GM12878 (cell line): ENCODE measurements at regions not wholly inside any gene's neighbourhood (a gene's known extent, or its start where the extent isn't known, plus 50 kb on each side); places are given as distances from the start of the nearest gene placed in this dataset.

ENCODE experiments used
- ATAC-seq: fragments of 200-7000 bp; cut with Tn5 transposase; 3 replicates; pipeline ENCODE4 v1.9.1; 2020; ENCODE audit warnings: mild to moderate bottlenecking, moderate library complexity
- BruUV-seq: library from RNA; stranded (reverse); fragments of 400-500 nt; replicated peaks from 2 replicates; lab custom pipeline; 2021; lab: Mats Ljungman, UMichigan
- CTCF ChIA-PET: fragments of 300-600 bp; sonication (Branson Sonifier 250); formaldehyde crosslinking; extraction: SDS; loops from one replicate; lab custom pipeline; 2021; ENCODE audit warnings: inconsistent platforms; lab: Yijun Ruan, JAX
- POLR2A ChIA-PET: fragments of 350-600 bp; formaldehyde crosslinking; extraction: SDS; loops from one replicate; lab custom pipeline; 2021; ENCODE audit warnings: inconsistent platforms; lab: Charles Lee
- RAD21 ChIA-PET: fragments of 300-600 bp; sonication (Branson Sonifier 250); formaldehyde crosslinking; loops from one replicate; lab custom pipeline; 2023; ENCODE audit warnings: antibody characterized with exemption; ENCODE audit not compliant: unreplicated experiment; lab: Charles Lee
- SMC1A ChIA-PET: fragments of 300-600 bp; sonication (Branson Sonifier 250); formaldehyde crosslinking; loops from one replicate; lab custom pipeline; 2023; ENCODE audit not compliant: unreplicated experiment, uncharacterized antibody; lab: Charles Lee
- DNase-seq: peaks from one replicate; pipeline ENCODE4 v3.0.0-alpha.2; 2011; ENCODE audit warnings: low read depth, low spot score
- FAIRE-seq: peaks from 3 replicates; lab custom pipeline; 2011; peaks lifted over from hg19 to GRCh38; lab: Jason Lieb, UNC
- H2AFZ ChIP-seq: 2 replicates; pipeline ENCODE4 v1.6.0; 2011; ENCODE audit warnings: low read depth, low read length, control low read depth; ENCODE audit not compliant: control insufficient read depth
- H3K27ac ChIP-seq: 2 replicates; pipeline ENCODE4 v1.5.1; 2011; ENCODE audit warnings: control low read depth; ENCODE audit not compliant: control insufficient read depth, insufficient read depth
- H3K27me3 ChIP-seq, 2 experiments: replicated peaks in 1 of 2; 2 replicates each; pipeline versions ENCODE4 v1.6.0 to v1.6.1; 2011; ENCODE audit warnings: low read length in 1 of 2; ENCODE audit not compliant: control insufficient read depth in 2 of 2, insufficient read depth in 2 of 2
- H3K36me3 ChIP-seq, 2 experiments: 2 replicates each; pipeline ENCODE4 v1.5.1; 2011; ENCODE audit warnings: low read length in 1 of 2; ENCODE audit not compliant: control insufficient read depth in 2 of 2, insufficient read depth in 2 of 2
- H3K4me1 ChIP-seq: 2 replicates; pipeline ENCODE4 v1.6.1; 2011; ENCODE audit warnings: mild to moderate bottlenecking, low read length, moderate library complexity, mixed read lengths; ENCODE audit not compliant: control insufficient read depth, insufficient read depth
- H3K4me2 ChIP-seq: 2 replicates; pipeline ENCODE4 v1.6.0; 2011; ENCODE audit warnings: control low read depth; ENCODE audit not compliant: control insufficient read depth, insufficient read depth
- H3K4me3 ChIP-seq: fragments of 200-600 bp; sonication (generic); 2 replicates; pipeline ENCODE4 v1.5.1; 2016
- H3K79me2 ChIP-seq: 2 replicates; pipeline ENCODE4 v1.6.0; 2011; ENCODE audit warnings: low read length; ENCODE audit not compliant: control insufficient read depth, insufficient read depth
- H3K9ac ChIP-seq: 2 replicates; pipeline ENCODE4 v1.8.0; 2011; ENCODE audit warnings: low read length, control low read depth, mixed read lengths; ENCODE audit not compliant: control insufficient read depth, insufficient read depth
- H3K9me3 ChIP-seq: replicated peaks from 3 replicates; pipeline ENCODE4 v1.5.1; 2011; ENCODE audit warnings: mild to moderate bottlenecking, low read length; ENCODE audit not compliant: control insufficient read depth, insufficient read depth
- H4K20me1 ChIP-seq: 2 replicates; pipeline ENCODE4 v1.6.0; 2011; ENCODE audit not compliant: control insufficient read depth, insufficient read depth
- CHD4 ChIP-seq: fragments of 200-600 bp; sonication (generic); IDR thresholded peaks from 2 replicates; pipeline ENCODE4 v1.6.1; 2016; ENCODE audit warnings: mild to moderate bottlenecking
- CREM ChIP-seq: IDR thresholded peaks from 2 replicates; pipeline ENCODE4 v1.6.1; 2014; ENCODE audit warnings: antibody characterized with exemption, low read depth
- IKZF2 ChIP-seq, 2 experiments: fragments of 450-650 bp; IDR thresholded peaks; 2 replicates each; pipeline ENCODE4 v1.6.1; 2017; ENCODE audit warnings: mild to moderate bottlenecking in 2 of 2, moderate library complexity in 2 of 2
- LARP7 ChIP-seq: fragments of 450-650 bp; IDR thresholded peaks from 2 replicates; pipeline ENCODE4 v1.6.1; 2017; ENCODE audit warnings: mild to moderate bottlenecking
- MXI1 ChIP-seq: fragments of 150-350 bp; IDR thresholded peaks from 2 replicates; pipeline ENCODE4 v1.6.1; 2011; ENCODE audit warnings: low read depth, mild to moderate bottlenecking, inconsistent platforms, low read length, improper control_type of control experiment
- NR2C1 ChIP-seq: fragments of 450-650 bp; IDR thresholded peaks from 2 replicates; pipeline ENCODE4 v1.6.1; 2017; ENCODE audit warnings: antibody characterized with exemption, mild to moderate bottlenecking, moderate library complexity
- RCOR1 ChIP-seq: conservative IDR thresholded peaks from 2 replicates; pipeline ENCODE4 v1.6.1; 2012; ENCODE audit warnings: low read depth, low read length, improper control_type of control experiment
- SRF ChIP-seq, 2 experiments: IDR thresholded peaks; 2 replicates each; pipeline ENCODE4 v1.6.1; 2011; ENCODE audit warnings: low read depth in 2 of 2, low read length in 2 of 2, mild to moderate bottlenecking in 1 of 2, moderate library complexity in 1 of 2
- STAT1 ChIP-seq: fragments of 450-650 bp; conservative IDR thresholded peaks from 2 replicates; pipeline ENCODE4 v1.6.1; 2014; ENCODE audit warnings: antibody characterized with exemption, mild to moderate bottlenecking
- WRNIP1 ChIP-seq: IDR thresholded peaks from 2 replicates; pipeline ENCODE4 v1.6.1; 2011; ENCODE audit warnings: low read depth, low read length, improper control_type of control experiment, borderline replicate concordance
- WGBS: methylation state at CpG from one replicate; pipeline ENCODE4 v1.1.6; 2016; ENCODE audit warnings: low lambda C conversion rate; ENCODE audit not compliant: insufficient replicate concordance, insufficient coverage; ENCODE audit errors: missing lambda C conversion rate; 5-methylcytosine and 5-hydroxymethylcytosine counted together
- in situ Hi-C: fragments of 300-500 bp; cut with MboI; formaldehyde crosslinking; loops from 9 replicates; pipeline ENCODE4 v1.14.3; 2018; ENCODE audit warnings: mixed read lengths
- intact Hi-C: fragments of 100-400 bp; cut with micrococcal nuclease; formaldehyde crosslinking; loops from one replicate; pipeline ENCODE4 v1.14.2; 2022; ENCODE audit not compliant: unreplicated experiment
- TF ChIP-seq, protein P1 (sequence below): fragments of 450-650 bp; IDR thresholded peaks from 2 replicates; pipeline ENCODE4 v1.6.1; 2017; ENCODE audit warnings: mild to moderate bottlenecking
- TF ChIP-seq, protein P2 (sequence below): IDR thresholded peaks from 2 replicates; pipeline ENCODE4 v1.6.1; 2011; ENCODE audit warnings: low read depth, mild to moderate bottlenecking, low read length, moderate library complexity, borderline replicate concordance; ENCODE audit errors: extremely low read depth

DNA sequence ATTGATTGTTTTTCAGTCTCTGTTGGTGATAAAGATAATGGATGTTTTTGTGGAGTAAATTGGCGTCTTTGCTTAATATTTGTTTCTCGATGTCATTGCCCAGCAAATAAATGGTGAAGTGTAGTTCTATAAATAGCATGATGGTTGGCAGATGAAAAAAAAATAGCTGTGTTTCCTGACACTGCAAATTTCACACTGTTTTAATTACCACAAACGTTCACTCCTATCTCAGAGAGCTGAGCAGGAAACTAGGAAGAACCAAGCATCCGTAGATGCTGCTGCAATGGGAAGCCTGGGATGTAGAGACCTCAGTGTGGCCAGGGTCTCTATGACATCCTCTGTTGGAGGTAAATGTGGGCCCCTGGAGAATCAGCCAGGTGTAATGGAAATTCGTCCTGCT, 183.2 kb downstream of the CYRIA start:
- WGBS = 30% methylated on average over 5 of the region's 5 CpGs
- BruUV-seq = no TSS peak
- no peak for DNase-seq
- TF ChIP-seq LARP7 (no peak), NR2C1 (no peak), IKZF2 (IDR thresholded peaks at IDR 0.05) (no peak), CREM (no peak), STAT1 (no peak), RCOR1 (no peak), WRNIP1 (no peak), CHD4 (no peak), MXI1 (no peak), SRF (IDR thresholded peaks at IDR 0.05; ENCODE audit: low read depth in 2 of 2, low read length in 2 of 2) (no peak)
- TF ChIP-seq, protein P1, sequence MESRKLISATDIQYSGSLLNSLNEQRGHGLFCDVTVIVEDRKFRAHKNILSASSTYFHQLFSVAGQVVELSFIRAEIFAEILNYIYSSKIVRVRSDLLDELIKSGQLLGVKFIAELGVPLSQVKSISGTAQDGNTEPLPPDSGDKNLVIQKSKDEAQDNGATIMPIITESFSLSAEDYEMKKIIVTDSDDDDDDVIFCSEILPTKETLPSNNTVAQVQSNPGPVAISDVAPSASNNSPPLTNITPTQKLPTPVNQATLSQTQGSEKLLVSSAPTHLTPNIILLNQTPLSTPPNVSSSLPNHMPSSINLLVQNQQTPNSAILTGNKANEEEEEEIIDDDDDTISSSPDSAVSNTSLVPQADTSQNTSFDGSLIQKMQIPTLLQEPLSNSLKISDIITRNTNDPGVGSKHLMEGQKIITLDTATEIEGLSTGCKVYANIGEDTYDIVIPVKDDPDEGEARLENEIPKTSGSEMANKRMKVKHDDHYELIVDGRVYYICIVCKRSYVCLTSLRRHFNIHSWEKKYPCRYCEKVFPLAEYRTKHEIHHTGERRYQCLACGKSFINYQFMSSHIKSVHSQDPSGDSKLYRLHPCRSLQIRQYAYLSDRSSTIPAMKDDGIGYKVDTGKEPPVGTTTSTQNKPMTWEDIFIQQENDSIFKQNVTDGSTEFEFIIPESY = no peak
- TF ChIP-seq, protein P2, sequence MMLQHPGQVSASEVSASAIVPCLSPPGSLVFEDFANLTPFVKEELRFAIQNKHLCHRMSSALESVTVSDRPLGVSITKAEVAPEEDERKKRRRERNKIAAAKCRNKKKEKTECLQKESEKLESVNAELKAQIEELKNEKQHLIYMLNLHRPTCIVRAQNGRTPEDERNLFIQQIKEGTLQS = no peak
- TF ChIP-seq, all 136 proteins: peak for 0
- no peak for FAIRE-seq
- in situ Hi-C loops (no loop called here), intact Hi-C loops (no loop called here)
- Histone ChIP-seq H3K4me1 (no peaks in the 10 kb centered on the region), H3K27me3 (no peaks in the 10 kb centered on the region; a peak in 1 of 4 replicates), H3K9ac (no peak overlapping the region), H3K4me2 (no peak overlapping the region), H3K79me2 (no peaks in the 10 kb centered on the region), H4K20me1 (no peaks in the 10 kb centered on the region), H3K27ac (no peak overlapping the region), H3K9me3 (no peaks in the 10 kb centered on the region), H2AFZ (no peak overlapping the region), H3K36me3 (no peaks in the 10 kb centered on the region), H3K4me3 (no peak overlapping the region)
- ChIA-PET CTCF (no interaction called here), RAD21 (no interaction called here), POLR2A (no interaction called here), SMC1A (no interaction called here)
- ATAC-seq = no peak
